Esophagus squamous epithelium (tissue), 4 donors: ENCODE measurements at regions not wholly inside any gene's neighbourhood (a gene's known extent, or its start where the extent isn't known, plus 50 kb on each side); places are given as distances from the start of the nearest gene placed in this dataset.

Experiments used
- CTCF ChIP-seq, 6 experiments: fragments of 450-650 bp in 4 of 6; fragments of 200-600 bp in 2 of 6; sonication (generic) in 2 of 6; IDR thresholded peaks; one replicate each; pipeline ENCODE4 v1.5.1; 2016 to 2019; ENCODE audit warnings: antibody characterized with exemption in 6 of 6, mild to moderate bottlenecking in 4 of 6, moderate library complexity in 4 of 6
- POLR2A ChIP-seq, 4 donors: fragments of 450-650 bp; IDR thresholded peaks; one replicate each; pipeline ENCODE4 v1.6.1; 2017; ENCODE audit warnings: antibody characterized with exemption in 4 of 4, mild to moderate bottlenecking in 4 of 4, moderate library complexity in 3 of 4

GRCh38 chr11:13111813-13112130 is 102.7 kb downstream of the RASSF10 start:
- TF ChIP-seq CTCF (IDR thresholded peaks at IDR 0.05) = no peak
- TF ChIP-seq POLR2A (IDR thresholded peaks at IDR 0.05) = no peak
